Type B pancreatic cell (in vitro differentiated cells): ENCODE measurements at regions not wholly inside any gene's neighbourhood (a gene's known extent, or its start where the extent isn't known, plus 50 kb on each side); places are given as distances from the start of the nearest gene placed in this dataset.

Experiments used
- DNase-seq: peaks from one replicate; pipeline ENCODE4 v3.0.0; 2021; ENCODE audit warnings: mixed read lengths; ENCODE audit not compliant: unreplicated experiment; ENCODE audit errors: extremely low spot score
- H3K27ac Mint-ChIP-seq: 2 replicates; pipeline ENCODE4 v1.8.0; 2021; ENCODE audit warnings: mild to moderate bottlenecking, mixed read lengths
- H3K27me3 Mint-ChIP-seq: 2 replicates; pipeline ENCODE4 v1.8.0; 2021; ENCODE audit warnings: mixed read lengths
- H3K36me3 Mint-ChIP-seq: 2 replicates; pipeline ENCODE4 v1.8.0; 2021; ENCODE audit warnings: mixed read lengths
- H3K4me1 Mint-ChIP-seq: one replicate; pipeline ENCODE4 v1.8.0; 2021; ENCODE audit warnings: mixed read lengths; ENCODE audit not compliant: unreplicated experiment
- H3K4me3 Mint-ChIP-seq: 2 replicates; pipeline ENCODE4 v1.8.0; 2021; ENCODE audit warnings: mild to moderate bottlenecking, mixed read lengths
- H3K9me3 Mint-ChIP-seq: 2 replicates; pipeline ENCODE4 v1.8.0; 2021; ENCODE audit warnings: mixed read lengths
- TF ChIP-seq, protein P1 (sequence below): fragments of 200-600 bp; sonication (generic); conservative IDR thresholded peaks from 2 replicates; pipeline ENCODE4 v1.5.0; 2021; ENCODE audit warnings: antibody characterized with exemption, mild to moderate bottlenecking

- Mint-ChIP-seq H3K36me3 (peaks cover 7% of the 10 kb centered on the region), H3K4me3 (no peak overlapping the region), H3K4me1 (no peaks in the 10 kb centered on the region), H3K9me3 (no peaks in the 10 kb centered on the region), H3K27me3 (peaks cover 6% of the 10 kb centered on the region), H3K27ac (no peak overlapping the region)
- no peak for DNase-seq
- TF ChIP-seq, protein P1, sequence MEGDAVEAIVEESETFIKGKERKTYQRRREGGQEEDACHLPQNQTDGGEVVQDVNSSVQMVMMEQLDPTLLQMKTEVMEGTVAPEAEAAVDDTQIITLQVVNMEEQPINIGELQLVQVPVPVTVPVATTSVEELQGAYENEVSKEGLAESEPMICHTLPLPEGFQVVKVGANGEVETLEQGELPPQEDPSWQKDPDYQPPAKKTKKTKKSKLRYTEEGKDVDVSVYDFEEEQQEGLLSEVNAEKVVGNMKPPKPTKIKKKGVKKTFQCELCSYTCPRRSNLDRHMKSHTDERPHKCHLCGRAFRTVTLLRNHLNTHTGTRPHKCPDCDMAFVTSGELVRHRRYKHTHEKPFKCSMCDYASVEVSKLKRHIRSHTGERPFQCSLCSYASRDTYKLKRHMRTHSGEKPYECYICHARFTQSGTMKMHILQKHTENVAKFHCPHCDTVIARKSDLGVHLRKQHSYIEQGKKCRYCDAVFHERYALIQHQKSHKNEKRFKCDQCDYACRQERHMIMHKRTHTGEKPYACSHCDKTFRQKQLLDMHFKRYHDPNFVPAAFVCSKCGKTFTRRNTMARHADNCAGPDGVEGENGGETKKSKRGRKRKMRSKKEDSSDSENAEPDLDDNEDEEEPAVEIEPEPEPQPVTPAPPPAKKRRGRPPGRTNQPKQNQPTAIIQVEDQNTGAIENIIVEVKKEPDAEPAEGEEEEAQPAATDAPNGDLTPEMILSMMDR, result no peak
These were observed 260.1 kb downstream of the GLI2 start for GRCh38 chr2:120995656-120996190.

DNA sequence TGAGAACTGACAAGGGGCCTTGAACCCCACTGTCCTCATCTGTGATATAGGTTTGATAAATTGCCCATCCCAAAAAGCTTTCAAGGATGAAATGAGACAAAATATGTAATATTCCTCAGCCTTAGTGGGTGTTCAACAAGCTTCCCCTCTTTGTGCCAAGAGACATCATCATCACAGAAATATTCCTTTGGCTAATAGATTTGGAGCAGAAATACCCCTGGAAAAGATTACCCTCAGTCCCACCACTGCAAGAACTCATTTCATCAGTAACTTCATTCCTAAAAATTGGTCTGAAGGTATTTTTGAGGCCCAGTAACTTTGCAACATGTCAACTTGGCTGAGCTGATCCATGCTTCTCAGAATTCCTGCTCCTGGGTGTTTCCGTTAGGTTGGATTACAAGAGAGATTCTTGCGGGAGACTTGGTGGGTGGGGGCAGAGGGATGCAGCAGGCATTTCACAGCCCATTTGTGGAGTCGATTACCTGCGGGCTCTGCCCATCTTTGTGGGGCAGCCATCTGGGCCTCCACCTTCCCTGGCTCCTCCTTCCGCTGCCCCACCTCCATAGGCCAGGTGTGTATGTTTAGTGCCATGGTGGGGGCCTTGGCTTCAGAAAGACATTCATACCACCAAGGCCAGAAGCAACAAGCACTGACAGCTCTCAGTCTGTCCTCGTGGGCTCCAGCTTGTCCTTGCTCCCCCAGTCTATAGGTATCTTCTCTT is 263.9 kb downstream of the GLI2 start:
- Mint-ChIP-seq H3K9me3 (no peaks in the 10 kb centered on the region), H3K4me1 (no peaks in the 10 kb centered on the region), H3K4me3 (no peak overlapping the region), H3K36me3 (no peaks in the 10 kb centered on the region), H3K27me3 (peaks cover 9% of the 10 kb centered on the region), H3K27ac (no peak overlapping the region)
- TF ChIP-seq, protein P1, result no peak
- DNase-seq, result peak; percentile 27

- H3K27me3 Mint-ChIP-seq, result peaks cover 20% of the 10 kb centered on the region
- no peak overlapping the region for H3K4me3 Mint-ChIP-seq
- TF ChIP-seq, protein P1, result no peak
- no peak overlapping the region for H3K27ac Mint-ChIP-seq
- H3K9me3 Mint-ChIP-seq, result no peaks in the 10 kb centered on the region
- peak; percentile 36 for DNase-seq
- peaks cover 3% of the 10 kb centered on the region for H3K4me1 Mint-ChIP-seq
- H3K36me3 Mint-ChIP-seq, result no peaks in the 10 kb centered on the region
These were observed 265.1 kb downstream of the GLI2 start for GRCh38 chr2:121000804-121001203.

DNA sequence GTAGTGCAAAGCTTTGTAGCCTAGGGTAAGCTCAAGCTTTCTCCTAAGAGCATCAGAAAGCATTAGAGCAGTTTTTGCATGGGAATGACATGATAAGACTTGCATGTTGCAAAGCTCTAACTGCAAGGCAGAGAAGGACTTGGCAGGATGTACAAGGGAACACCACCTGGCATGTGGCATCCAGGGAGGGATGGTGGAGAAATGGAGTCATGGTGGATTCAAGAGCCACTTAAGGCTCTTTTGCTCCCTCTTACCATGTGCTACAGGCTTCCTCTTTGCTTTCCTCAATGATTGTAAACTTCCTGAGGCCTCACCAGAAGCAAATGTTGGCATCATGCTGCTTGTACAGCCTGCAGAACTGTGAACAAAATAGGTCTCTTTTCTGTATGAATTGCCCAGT is 266.0 kb downstream of the GLI2 start:
- H3K4me3 Mint-ChIP-seq, result no peak overlapping the region
- no peak overlapping the region for H3K27ac Mint-ChIP-seq

GRCh38 chr2:121002597-121002996 is 266.9 kb downstream of the GLI2 start:
- peaks cover 29% of the 10 kb centered on the region for H3K27me3 Mint-ChIP-seq
- peaks cover under 1% of the 10 kb centered on the region for H3K9me3 Mint-ChIP-seq
- no peaks in the 10 kb centered on the region for H3K36me3 Mint-ChIP-seq
- H3K4me3 Mint-ChIP-seq, result no peak overlapping the region
- DNase-seq, result no peak
- TF ChIP-seq, protein P1, result no peak
- peaks cover 8% of the 10 kb centered on the region for H3K4me1 Mint-ChIP-seq
- no peak overlapping the region for H3K27ac Mint-ChIP-seq

More for the DNA sequence above, 266.0 kb downstream of the GLI2 start:
- Mint-ChIP-seq H3K4me1 (peaks cover 8% of the 10 kb centered on the region), H3K27me3 (peaks cover 24% of the 10 kb centered on the region), H3K9me3 (no peaks in the 10 kb centered on the region), H3K36me3 (no peaks in the 10 kb centered on the region)
- TF ChIP-seq, protein P1, result no peak
- no peak for DNase-seq
